ENCODE measurements at regions not wholly inside any gene's neighbourhood (a gene's known extent, or its start where the extent isn't known, plus 50 kb on each side); places are given as distances from the start of the nearest gene placed in this dataset.
"Not testable (repeated sequence)": the region's sequence is repeated elsewhere in the genome, so short reads cannot be mapped to it uniquely, and the experiment has no call there.

GRCh38 chr11:127843483-127844396 lies 743.6 kb downstream of the ETS1 start:
- peak; percentile 7 for DNase-seq (ENCODE audit: extremely low spot score, insufficient read length, low read depth)
- FAIRE-seq = peak; percentile 71

DNA sequence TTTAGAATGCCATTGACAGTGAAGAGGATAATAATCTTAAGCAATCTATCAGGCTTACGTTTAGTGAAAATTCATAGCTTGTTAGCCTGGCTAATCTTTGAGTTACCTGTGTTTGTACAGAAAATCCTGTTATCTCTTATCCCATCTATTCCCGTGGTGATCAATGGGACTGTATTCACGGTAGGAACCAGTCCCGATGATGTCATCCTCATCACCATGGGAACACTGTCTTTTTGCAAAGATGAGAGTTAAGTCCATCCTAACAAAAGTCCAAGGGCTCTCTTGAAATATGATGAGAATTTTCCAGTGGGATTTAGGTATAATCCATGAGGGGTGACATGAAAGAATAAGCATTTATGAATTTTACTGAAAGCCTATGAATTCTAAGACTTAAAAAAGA lies 762.2 kb downstream of the ETS1 start:
- FAIRE-seq (no peak), DNase-seq (ENCODE audit: extremely low spot score, insufficient read length, low read depth) (no peak)

DNA sequence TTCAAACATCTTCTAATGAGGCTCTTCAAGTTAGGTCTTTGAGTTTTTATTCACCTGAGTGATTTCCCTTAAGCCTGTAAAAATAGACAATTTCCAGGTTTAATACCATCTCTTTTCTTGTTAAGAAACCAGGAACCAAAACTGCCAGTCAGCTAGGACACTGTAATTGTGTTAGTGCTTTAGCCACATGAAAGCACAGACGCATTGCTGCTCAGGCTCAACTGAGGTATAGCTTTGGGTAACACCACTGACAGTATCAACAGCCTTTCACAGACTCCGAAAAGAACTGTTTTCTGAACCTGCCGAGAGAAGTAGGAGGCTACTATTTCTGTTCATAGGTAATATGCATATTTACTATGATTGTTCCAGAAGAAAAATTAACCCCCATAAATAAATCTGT lies 768.7 kb downstream of the ETS1 start:
- FAIRE-seq = no peak
- no peak for DNase-seq (ENCODE audit: extremely low spot score, insufficient read length, low read depth)

DNA sequence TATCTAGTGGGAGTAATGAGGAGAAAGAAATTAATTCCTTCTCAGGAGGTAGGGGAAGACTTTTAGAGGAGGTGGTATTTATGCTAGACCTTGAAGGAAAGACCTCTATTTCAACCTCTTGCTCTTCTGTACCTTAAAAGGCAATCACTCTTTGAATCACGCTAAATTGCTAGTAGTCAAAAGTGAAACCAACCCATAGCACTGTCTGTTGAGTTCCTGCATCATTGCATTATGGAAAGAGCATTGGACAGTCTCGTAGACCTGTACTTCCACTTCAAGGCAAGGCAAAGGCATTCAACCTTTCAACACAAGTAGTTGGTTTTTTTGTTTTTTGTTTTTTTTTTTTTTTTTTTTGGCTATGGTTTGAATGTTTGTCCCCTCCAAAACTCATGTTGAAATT lies 770.4 kb downstream of the ETS1 start:
- FAIRE-seq (no peak), DNase-seq (ENCODE audit: extremely low spot score, insufficient read length, low read depth) (no peak)

DNA sequence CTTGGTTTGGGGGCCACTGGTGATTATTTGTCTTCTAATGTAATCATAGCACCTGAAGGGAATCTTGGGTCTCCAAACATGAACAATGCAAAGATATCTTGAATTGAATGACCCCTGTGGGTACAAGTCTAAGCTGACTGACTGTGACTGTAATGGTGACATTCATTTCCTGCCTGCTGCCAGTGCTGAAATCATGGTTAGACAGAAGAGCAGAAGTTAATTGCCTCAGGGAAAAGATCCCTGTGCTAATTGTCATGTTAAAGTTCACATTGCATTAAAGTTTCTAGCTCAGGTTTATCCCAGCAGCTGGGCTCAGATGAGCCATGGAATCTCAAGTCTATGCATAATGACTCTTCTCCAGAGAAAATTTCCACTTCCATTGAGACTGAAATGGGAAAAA lies 772.0 kb downstream of the ETS1 start:
- DNase-seq (ENCODE audit: extremely low spot score, insufficient read length, low read depth) = no peak
- no peak for FAIRE-seq

DNA sequence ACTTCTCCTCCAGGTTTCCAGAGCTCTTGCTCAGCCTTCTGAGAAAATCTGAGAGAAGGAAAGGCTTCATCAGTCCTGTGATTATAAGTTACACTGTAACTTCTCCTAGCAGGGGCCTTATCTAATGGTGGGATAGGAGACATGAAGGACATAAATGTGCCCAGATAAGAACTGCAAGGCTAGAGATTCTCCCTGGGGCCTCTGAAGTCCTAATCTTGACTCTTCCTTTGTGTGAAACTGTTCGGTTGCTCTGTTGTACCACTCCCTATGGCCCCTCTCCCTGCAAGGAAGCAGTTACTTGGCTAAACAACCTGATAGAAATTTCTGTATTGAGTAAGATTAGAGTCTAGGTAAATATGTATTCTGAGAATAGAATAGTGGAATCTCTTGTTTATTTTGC lies 780.9 kb downstream of the ETS1 start:
- FAIRE-seq = no peak
- DNase-seq (ENCODE audit: extremely low spot score, insufficient read length, low read depth) = no peak

DNA sequence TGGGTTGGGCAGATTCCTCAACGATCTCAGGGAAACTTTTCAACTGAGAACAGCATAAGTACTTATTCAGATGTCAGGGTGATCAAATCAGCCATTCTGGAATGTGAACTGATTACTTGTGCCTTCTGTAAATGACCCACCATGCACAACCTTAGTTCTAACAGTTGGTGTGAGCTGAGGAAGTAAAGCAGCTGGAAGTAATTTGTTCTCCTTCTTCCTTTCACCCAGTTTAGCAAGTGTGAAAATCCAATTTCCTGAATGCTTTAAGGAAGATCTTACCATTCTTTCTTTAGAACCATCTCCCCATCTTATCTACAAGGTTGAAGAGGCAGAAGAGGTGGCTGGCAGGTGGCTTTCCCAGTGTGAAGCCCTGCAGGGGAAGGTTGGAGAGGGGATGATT lies 781.6 kb downstream of the ETS1 start:
- FAIRE-seq = no peak
- DNase-seq (ENCODE audit: extremely low spot score, insufficient read length, low read depth) = no peak

- DNase-seq (ENCODE audit: extremely low spot score, insufficient read length, low read depth) = no peak
- no peak for FAIRE-seq
Measured at GRCh38 chr11:127804747-127805400, 782.5 kb downstream of the ETS1 start.

DNA sequence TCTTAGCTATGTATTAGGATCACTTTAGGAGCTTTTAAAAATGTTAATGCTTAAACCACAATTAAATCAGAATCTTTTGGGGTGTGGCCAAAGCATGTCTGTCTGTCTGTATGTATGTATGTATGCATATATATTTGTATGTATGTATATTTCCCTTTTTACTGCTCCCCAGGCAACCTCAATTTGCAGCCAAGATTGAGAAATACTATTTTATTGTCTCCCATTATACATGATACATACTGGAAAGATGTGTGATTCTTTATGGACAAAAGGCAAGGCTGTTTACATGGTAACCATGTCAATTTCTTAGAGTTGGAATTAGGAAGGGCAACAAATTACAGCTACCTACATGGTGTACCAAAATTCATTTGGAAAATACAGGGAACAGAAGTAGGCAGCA lies 783.6 kb downstream of the ETS1 start:
- DNase-seq (ENCODE audit: extremely low spot score, insufficient read length, low read depth) (no peak), FAIRE-seq (no peak)

DNA sequence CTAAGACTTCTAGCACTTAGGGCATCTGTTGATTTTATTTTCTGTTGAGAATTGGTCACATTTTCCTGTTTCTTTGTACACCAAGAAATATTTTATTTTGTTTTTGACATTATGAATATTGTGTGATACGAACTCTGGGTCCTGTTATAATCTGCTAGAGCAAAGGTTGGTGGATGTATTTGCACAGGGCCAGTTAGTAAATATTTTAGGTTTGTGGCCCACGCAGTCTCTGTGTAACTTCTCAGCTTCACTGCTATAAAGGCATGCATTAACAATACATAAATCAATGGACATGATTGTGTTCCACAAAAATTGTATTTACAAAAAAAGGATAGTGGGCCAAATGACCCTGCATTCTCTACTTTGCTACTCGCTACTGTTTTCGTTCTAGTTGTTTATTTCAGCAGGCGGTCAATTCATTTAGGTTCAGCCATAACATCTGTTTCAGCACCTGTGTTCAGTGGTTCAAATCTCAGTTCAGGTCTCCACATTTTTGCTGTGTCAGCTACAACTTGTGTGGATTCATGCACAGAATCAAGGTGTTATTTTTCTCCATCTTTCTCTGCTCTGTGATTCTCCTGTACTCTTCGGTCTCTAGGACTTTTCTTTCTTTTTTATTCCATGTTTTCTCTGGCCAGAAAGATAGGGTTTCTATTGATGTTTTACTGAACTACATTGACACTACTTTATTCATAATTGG lies 786.2 kb downstream of the ETS1 start:
- DNase-seq (ENCODE audit: extremely low spot score, insufficient read length, low read depth) (no peak), FAIRE-seq (no peak)

- DNase-seq (ENCODE audit: extremely low spot score, insufficient read length, low read depth) (no peak), FAIRE-seq (no peak)
Measured at GRCh38 chr11:127795326-127795725, 792.0 kb downstream of the ETS1 start.

DNA sequence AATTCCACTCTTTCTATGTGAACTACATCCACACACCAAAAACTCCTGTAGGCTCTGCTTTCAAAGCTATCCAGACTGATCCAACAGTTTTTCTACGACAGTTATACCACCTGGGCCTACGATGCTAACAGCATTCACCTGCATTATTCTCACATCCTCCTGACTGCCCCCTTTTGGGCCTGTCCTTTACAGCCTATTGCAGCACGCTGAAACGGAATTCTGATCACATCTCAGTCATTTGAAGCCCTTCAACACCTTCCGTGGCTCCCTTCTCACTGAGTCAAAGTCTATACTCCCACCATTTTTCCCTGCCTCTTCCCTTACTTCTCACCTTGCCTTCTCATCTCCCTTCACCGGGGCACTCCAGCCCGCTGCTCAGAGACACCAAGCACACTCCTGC lies 791.3 kb upstream of the KIRREL3 start:
- FAIRE-seq = no peak
- no peak for DNase-seq (ENCODE audit: extremely low spot score, insufficient read length, low read depth)

GRCh38 chr11:127790592-127790991 lies 790.0 kb upstream of the KIRREL3 start:
- no peak for DNase-seq (ENCODE audit: extremely low spot score, insufficient read length, low read depth)
- FAIRE-seq = no peak

DNA sequence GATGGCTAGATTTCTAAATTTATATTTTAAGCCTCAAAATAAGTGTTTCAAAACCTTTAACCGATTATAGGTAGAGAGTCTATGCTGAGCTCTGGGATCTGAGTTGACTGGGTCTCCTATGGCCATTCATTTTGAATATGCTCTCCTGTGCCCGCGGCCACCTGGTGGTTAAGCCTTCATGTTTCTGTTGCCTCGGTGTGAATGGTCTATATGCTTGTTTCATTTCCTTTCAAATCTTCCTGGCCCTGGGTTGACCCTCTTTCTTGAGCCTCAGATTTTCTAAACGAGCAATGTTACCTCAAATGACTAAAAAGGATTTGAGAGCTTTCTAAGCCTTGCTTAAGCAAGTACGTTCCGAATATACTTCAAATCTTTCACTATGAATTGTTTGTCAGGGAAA lies 789.4 kb upstream of the KIRREL3 start:
- DNase-seq (ENCODE audit: extremely low spot score, insufficient read length, low read depth) (no peak), FAIRE-seq (no peak)

DNA sequence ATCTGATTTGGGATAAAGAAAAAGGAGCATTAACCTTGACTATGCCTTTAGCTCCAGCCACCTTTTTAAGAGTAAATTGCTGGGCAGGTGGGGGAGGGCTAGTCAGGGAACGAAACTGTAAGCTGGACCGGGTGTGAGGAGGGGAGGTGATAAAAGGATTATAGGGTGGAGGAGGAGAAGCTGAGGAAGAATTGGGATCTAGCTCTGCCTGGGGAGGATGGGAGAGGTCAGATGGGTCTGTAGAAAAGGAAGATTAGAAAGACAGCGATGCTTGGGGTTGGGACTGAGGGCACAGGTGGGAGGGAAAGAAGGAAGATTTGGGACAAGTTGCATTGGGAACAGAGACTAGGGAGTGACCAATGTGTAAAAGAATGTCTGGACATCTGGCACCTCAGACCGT lies 772.4 kb upstream of the KIRREL3 start:
- not testable (repeated sequence) for FAIRE-seq; DNase-seq (ENCODE audit: extremely low spot score, insufficient read length, low read depth)

DNA sequence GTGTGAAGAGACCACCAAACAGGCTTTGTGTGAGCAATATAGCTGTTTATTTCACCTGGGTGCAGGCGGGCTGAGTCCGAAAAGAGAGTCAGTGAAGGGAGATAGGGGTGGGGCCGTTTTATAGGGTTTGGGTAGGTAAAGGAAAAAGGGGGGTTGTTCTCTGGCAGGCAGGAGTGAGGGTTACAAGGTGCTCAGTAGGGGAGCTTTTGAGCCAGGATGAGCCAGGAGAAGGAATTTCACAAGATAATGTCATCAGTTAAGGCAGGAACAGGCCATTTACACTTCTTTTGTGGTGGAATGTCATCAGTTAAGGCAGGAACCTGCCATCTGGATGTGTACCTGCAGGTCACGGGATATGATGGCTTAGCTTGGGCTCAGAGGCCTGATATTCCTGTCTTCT lies 768.4 kb upstream of the KIRREL3 start:
- not testable (repeated sequence) for FAIRE-seq

DNA sequence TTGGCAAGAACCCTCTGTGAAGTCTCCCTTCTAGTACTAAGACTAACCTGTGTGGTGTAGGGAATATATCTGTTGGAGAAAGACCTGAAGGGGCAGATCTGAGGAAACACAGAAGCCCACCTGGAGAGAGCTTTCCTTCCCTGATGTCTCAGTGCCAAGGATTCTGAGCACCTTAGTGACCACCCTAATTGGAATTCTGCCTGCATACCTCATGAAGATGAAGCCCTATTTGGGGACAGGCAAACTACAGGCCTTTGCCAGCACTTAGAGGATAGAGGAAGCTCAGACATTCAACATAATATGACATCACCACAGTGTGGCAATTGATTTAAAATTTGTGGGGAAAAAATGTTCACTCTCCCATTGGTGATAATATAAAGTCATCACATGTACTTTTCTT lies 766.2 kb upstream of the KIRREL3 start:
- DNase-seq (ENCODE audit: extremely low spot score, insufficient read length, low read depth) = no peak
- FAIRE-seq = no peak

More for the DNA sequence above, 768.4 kb upstream of the KIRREL3 start:
- not testable (repeated sequence) for DNase-seq (ENCODE audit: extremely low spot score, insufficient read length, low read depth)

- FAIRE-seq = no peak
Measured at GRCh38 chr11:127738771-127739286, 738.3 kb upstream of the KIRREL3 start.

GRCh38 chr11:127737499-127737898 lies 736.9 kb upstream of the KIRREL3 start:
- no peak for DNase-seq (ENCODE audit: extremely low spot score, insufficient read length, low read depth)
- no peak for FAIRE-seq

More at GRCh38 chr11:127738771-127739286, 738.3 kb upstream of the KIRREL3 start:
- DNase-seq (ENCODE audit: extremely low spot score, insufficient read length, low read depth) = no peak

DNA sequence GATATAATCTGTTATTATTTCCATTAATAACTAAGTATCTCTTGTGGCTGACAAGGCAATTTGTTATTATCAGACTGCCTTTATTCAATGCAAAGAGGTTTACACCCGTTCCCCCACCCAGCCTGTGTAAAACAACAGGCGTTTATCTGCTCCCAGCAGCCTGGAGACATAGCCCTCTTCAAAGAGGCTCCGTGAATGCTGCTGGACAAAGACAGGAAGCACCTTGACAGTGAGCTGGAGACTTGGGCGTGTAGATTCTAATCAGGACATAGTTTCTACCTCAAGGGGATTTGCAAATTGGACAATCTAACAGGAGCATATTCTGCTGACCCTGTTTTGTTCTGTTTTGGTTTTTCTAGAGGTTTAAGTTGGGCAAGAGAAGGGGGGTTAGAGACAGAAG lies 733.0 kb upstream of the KIRREL3 start:
- FAIRE-seq (no peak), DNase-seq (ENCODE audit: extremely low spot score, insufficient read length, low read depth) (no peak)

DNA sequence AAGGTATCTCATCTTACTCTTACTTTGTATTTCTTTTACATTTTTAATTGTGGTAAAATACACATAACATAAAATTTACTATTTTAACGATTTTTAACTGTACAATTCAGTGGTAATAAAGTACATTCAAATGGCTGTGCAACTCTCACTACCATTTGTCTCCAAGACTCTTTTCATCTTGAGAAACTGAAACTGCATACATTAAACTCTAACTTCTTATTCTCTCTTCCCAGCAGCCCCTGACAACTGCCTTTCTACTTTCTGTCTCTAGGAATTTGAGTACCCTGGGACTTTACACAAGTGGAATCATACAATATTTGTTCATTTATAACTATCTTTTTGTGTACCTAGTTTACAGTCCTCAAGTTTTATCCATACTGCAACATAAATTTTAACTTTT lies 725.8 kb upstream of the KIRREL3 start:
- FAIRE-seq = no peak
- DNase-seq (ENCODE audit: extremely low spot score, insufficient read length, low read depth) = no peak

All from GM18507 (cell line).